ENCODE measurements at regions not wholly inside any gene's neighbourhood (a gene's known extent, or its start where the extent isn't known, plus 50 kb on each side); places are given as distances from the start of the nearest gene placed in this dataset.

DNA sequence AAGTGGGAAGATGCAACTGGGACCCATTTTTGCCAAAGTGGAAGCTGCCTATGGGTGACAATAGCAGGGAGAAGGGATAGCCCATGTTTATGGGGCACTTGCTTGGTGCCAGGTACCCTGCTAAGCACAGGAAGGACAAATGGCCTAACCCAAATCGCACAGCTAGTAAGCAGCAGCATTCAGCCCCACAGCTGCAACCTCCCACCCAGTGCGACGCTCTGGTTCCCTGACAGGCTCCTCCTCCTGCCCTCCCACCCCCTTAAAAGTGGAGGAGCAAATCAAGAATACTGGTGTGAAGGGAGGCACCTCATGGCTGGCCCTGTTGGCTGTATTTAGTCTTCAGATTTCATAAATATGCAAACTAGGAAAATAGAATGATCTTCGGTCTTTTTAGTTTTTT is 76.2 kb downstream of the RIN2 start:
- intact Hi-C loops (cut with micrococcal nuclease) = no loop called here
- H3K4me3 Mint-ChIP-seq = no peak overlapping the region
- H3K27me3 Mint-ChIP-seq = peaks cover 9% of the 10 kb centered on the region

GRCh38 chr20:19834783-19835182 is 76.7 kb downstream of the RIN2 start:
- H3K27ac Mint-ChIP-seq = no peak overlapping the region
- intact Hi-C loops (cut with micrococcal nuclease) = no loop called here
- ChIA-PET POLR2A (no interaction called here), CTCF (interaction anchor here (2.0 kb wide), 1 partner anchor 49 kb away, joined by 6 read pairs; no protein-coding TSS in a partner anchor)
- peaks cover 10 to 13% of the 10 kb centered on the region in 2 donors for H3K4me1 ChIP-seq (ENCODE audit: control insufficient read depth in 2 of 2, insufficient read depth in 2 of 2, low read length in 2 of 2)
- WGBS (ENCODE audit: insufficient coverage) = 100% methylated on average over 1 of the region's 1 CpG
- no peak overlapping the region for H3K4me3 Mint-ChIP-seq
- no peaks in the 10 kb centered on the region for H3K79me2 ChIP-seq (ENCODE audit: control insufficient read depth, insufficient read depth, low read length)
- no peaks in the 10 kb centered on the region for H3K9me3 ChIP-seq (ENCODE audit: control extremely low read depth in 1 of 3, control insufficient read depth in 2 of 3, insufficient read depth in 1 of 3, low read length in 2 of 3)
- peaks cover 16% of the 10 kb centered on the region for H3K4me1 Mint-ChIP-seq
- H3K27ac ChIP-seq (ENCODE audit: low read length in 2 of 2) = no peak overlapping the region
- no peak for TF ChIP-seq EZH2 (IDR thresholded peaks at IDR 0.05; ENCODE audit: borderline replicate concordance, insufficient read depth, low read depth, low read length, poor library complexity, severe bottlenecking)
- TF ChIP-seq CTCF (IDR thresholded peaks at IDR 0.05) = peak; percentile 32
- DNase-seq (no peak), ATAC-seq (ENCODE audit: low read depth) (no peak)
- no peak overlapping the region for H3K9ac ChIP-seq (ENCODE audit: low read length)
- H3K27me3 ChIP-seq (replicated peaks in 1 of 4; ENCODE audit: control extremely low read depth in 1 of 4, control insufficient read depth in 3 of 4, insufficient read depth in 4 of 4, low read length in 3 of 4) = no peaks in the 10 kb centered on the region
- no peaks in the 10 kb centered on the region for H4K20me1 ChIP-seq (ENCODE audit: control insufficient read depth, insufficient read depth, low read length, poor library complexity, severe bottlenecking)
- H3K27me3 Mint-ChIP-seq = peaks cover 12% of the 10 kb centered on the region
- no peak overlapping the region for H3K4me3 ChIP-seq (ENCODE audit: control extremely low read depth in 1 of 5, extremely low read depth in 1 of 5, insufficient read depth in 1 of 5, low read depth in 2 of 5, low read length in 4 of 5)
- H3K36me3 ChIP-seq (replicated peaks in 1 of 2; ENCODE audit: control extremely low read depth in 1 of 2, control insufficient read depth in 1 of 2, extremely low read depth in 1 of 2, insufficient read depth in 2 of 2, low read length in 1 of 2) = no peaks in the 10 kb centered on the region
- H3K9me3 Mint-ChIP-seq (ENCODE audit: insufficient read depth) = no peaks in the 10 kb centered on the region
- no peak overlapping the region for H2AFZ ChIP-seq (ENCODE audit: insufficient read depth, low read depth, low read length, poor library complexity, severe bottlenecking)
- H3K4me2 ChIP-seq (replicated peaks; ENCODE audit: low read depth, low read length, poor library complexity, severe bottlenecking) = no peak overlapping the region

More for the DNA sequence above, 76.2 kb downstream of the RIN2 start:
- Histone ChIP-seq H3K36me3 (replicated peaks in 1 of 2; ENCODE audit: control extremely low read depth in 1 of 2, control insufficient read depth in 1 of 2, extremely low read depth in 1 of 2, insufficient read depth in 2 of 2, low read length in 1 of 2) (no peaks in the 10 kb centered on the region), H3K4me2 (replicated peaks; ENCODE audit: low read depth, low read length, poor library complexity, severe bottlenecking) (no peak overlapping the region), H2AFZ (ENCODE audit: insufficient read depth, low read depth, low read length, poor library complexity, severe bottlenecking) (no peak overlapping the region), H3K27me3 (replicated peaks in 1 of 4; ENCODE audit: control extremely low read depth in 1 of 4, control insufficient read depth in 3 of 4, insufficient read depth in 4 of 4, low read length in 3 of 4) (no peaks in the 10 kb centered on the region), H3K4me3 (ENCODE audit: control extremely low read depth in 1 of 5, extremely low read depth in 1 of 5, insufficient read depth in 1 of 5, low read depth in 2 of 5, low read length in 4 of 5) (no peak overlapping the region), H3K4me1 (ENCODE audit: control insufficient read depth in 2 of 2, insufficient read depth in 2 of 2, low read length in 2 of 2) (peaks cover 15 to 18% of the 10 kb centered on the region in 2 donors), H3K79me2 (ENCODE audit: control insufficient read depth, insufficient read depth, low read length) (no peaks in the 10 kb centered on the region), H3K9me3 (ENCODE audit: control extremely low read depth in 1 of 3, control insufficient read depth in 2 of 3, insufficient read depth in 1 of 3, low read length in 2 of 3) (no peaks in the 10 kb centered on the region), H3K27ac (ENCODE audit: low read length in 2 of 2) (no peak overlapping the region), H4K20me1 (ENCODE audit: control insufficient read depth, insufficient read depth, low read length, poor library complexity, severe bottlenecking) (no peaks in the 10 kb centered on the region), H3K9ac (ENCODE audit: low read length) (no peak overlapping the region)
- no peak for DNase-seq
- no peak for TF ChIP-seq CTCF (IDR thresholded peaks at IDR 0.05)
- TF ChIP-seq EZH2 (IDR thresholded peaks at IDR 0.05; ENCODE audit: borderline replicate concordance, insufficient read depth, low read depth, low read length, poor library complexity, severe bottlenecking) = no peak
- ATAC-seq (ENCODE audit: low read depth) = no peak
- no peaks in the 10 kb centered on the region for H3K9me3 Mint-ChIP-seq (ENCODE audit: insufficient read depth)
- H3K27ac Mint-ChIP-seq = no peak overlapping the region
- ChIA-PET POLR2A (no interaction called here), CTCF (no interaction called here)
- H3K4me1 Mint-ChIP-seq = peaks cover 19% of the 10 kb centered on the region
- no CpG with 5 or more reads among the region's 4 CpGs for WGBS (ENCODE audit: insufficient coverage)
